Stomach (tissue), 8 donors: ENCODE measurements at regions not wholly inside any gene's neighbourhood (a gene's known extent, or its start where the extent isn't known, plus 50 kb on each side); places are given as distances from the start of the nearest gene placed in this dataset.
A peak's percentile ranks its signal among the peaks of the same experiment; 100 is the strongest.
"Not testable (repeated sequence)": the region's sequence is repeated elsewhere in the genome, so short reads cannot be mapped to it uniquely, and the experiment has no call there.

Source experiments
- DNase-seq, 2 donors: peaks; one replicate each; pipeline versions ENCODE4 v3.0.0 to v3.0.0-alpha.2; 2013 to 2019
- H3K27ac ChIP-seq, 5 donors: fragments of 200-600 bp in 4 of 5; sonication (generic) in 4 of 5; one replicate each; pipeline ENCODE4 v1.5.1; 2013 to 2019; ENCODE audit warnings: mild to moderate bottlenecking in 1 of 5, moderate library complexity in 1 of 5
- H3K27me3 ChIP-seq, 3 donors: fragments of 200-600 bp; sonication (generic); one replicate each; pipeline ENCODE4 v1.5.1; 2017 to 2019; ENCODE audit warnings: mixed run types in 1 of 3
- H3K36me3 ChIP-seq, 4 donors: fragments of 200-600 bp; sonication (generic); 1 replicate in 3 of 4; 2 replicates in 1 of 4; pipeline ENCODE4 v1.5.1; 2016 to 2019
- H3K4me1 ChIP-seq, 4 donors: fragments of 200-600 bp; sonication (generic); one replicate each; pipeline ENCODE4 v1.5.1; 2016 to 2019
- H3K4me3 ChIP-seq, 4 donors: fragments of 200-600 bp; sonication (generic) in 3 of 4; one replicate each; pipeline ENCODE4 v1.5.1; 2016 to 2019; ENCODE audit warnings: mild to moderate bottlenecking in 1 of 4
- H3K9me3 ChIP-seq, 4 donors: fragments of 200-600 bp; sonication (generic); one replicate each; pipeline ENCODE4 v1.5.1; 2016 to 2019
- EP300 ChIP-seq: sonication (generic); formaldehyde crosslinking; IDR thresholded peaks from one replicate; pipeline ENCODE4 v1.6.1; 2017; ENCODE audit warnings: antibody characterized with exemption
- POLR2A ChIP-seq, 4 donors: fragments of 450-650 bp; IDR thresholded peaks; one replicate each; pipeline ENCODE4 v1.6.1; 2016; ENCODE audit warnings: antibody characterized with exemption in 4 of 4, control low read depth in 2 of 4, mild to moderate bottlenecking in 1 of 4, moderate library complexity in 1 of 4
- POLR2AphosphoS5 ChIP-seq, 3 donors: sonication (generic); formaldehyde crosslinking; IDR thresholded peaks; one replicate each; pipeline ENCODE4 v1.6.1; 2016; ENCODE audit warnings: antibody characterized with exemption in 3 of 3
- WGBS, 5 donors: extraction: QIAGEN DNeasy Blood & Tissue Kit in 3 of 5; methylation state at CpG; one replicate each; pipeline versions ENCODE4 v1.1.5 to v1.1.7; 2013 to 2018; 5-methylcytosine and 5-hydroxymethylcytosine counted together
- intact Hi-C: fragments of 100-400 bp; cut with DNase I; formaldehyde crosslinking; loops from one replicate; pipeline ENCODE4 v1.15.1; 2023; ENCODE audit warnings: low total_unique reads
- TF ChIP-seq, protein P1 (sequence below), 7 experiments: fragments of 450-650 bp in 4 of 7; fragments of 200-600 bp in 3 of 7; sonication (generic) in 3 of 7; IDR thresholded peaks; one replicate each; pipeline ENCODE4 v1.5.1; 2016 to 2019; ENCODE audit warnings: antibody characterized with exemption in 7 of 7, control low read depth in 2 of 7, mild to moderate bottlenecking in 1 of 7
- donor health status: healthy with polysubstance abuse.
- donor health status: Bipolar disorder and iron deficiency.
- donor health status: healthy.

DNA sequence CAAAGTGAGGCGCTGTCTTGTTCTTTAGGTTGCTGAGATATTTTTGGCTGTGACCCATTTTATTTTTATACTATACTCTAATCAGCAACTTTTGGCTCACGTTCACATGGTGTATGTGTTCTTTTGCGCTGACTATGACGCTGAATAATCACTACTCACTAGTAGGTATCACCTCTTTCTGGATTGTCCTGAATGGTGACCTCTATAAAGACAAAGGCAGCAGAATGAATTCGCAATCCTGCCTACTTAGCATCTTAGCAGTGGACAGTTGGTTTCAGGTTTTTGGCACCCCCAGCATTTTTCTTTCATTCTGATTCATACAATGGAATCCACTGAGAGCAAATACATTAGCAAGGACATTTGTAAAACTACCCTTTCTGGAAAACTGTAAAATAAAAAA lies 351.3 kb downstream of the JRKL start:
- 78 to 83% (median 81%) methylated on average over 5 of the region's 5 CpGs for WGBS, 5 donors
- Histone ChIP-seq H3K36me3 (no peaks in the 10 kb centered on the region), H3K4me1 (no peaks in the 10 kb centered on the region), H3K27me3 (no peaks in the 10 kb centered on the region), H3K9me3 (no peaks in the 10 kb centered on the region), H3K27ac (no peak overlapping the region), H3K4me3 (no peak overlapping the region)
- no peak for DNase-seq
- TF ChIP-seq POLR2A (IDR thresholded peaks at IDR 0.05) (no peak), POLR2AphosphoS5 (IDR thresholded peaks at IDR 0.05) (no peak), EP300 (no peak)
- TF ChIP-seq, protein P1, sequence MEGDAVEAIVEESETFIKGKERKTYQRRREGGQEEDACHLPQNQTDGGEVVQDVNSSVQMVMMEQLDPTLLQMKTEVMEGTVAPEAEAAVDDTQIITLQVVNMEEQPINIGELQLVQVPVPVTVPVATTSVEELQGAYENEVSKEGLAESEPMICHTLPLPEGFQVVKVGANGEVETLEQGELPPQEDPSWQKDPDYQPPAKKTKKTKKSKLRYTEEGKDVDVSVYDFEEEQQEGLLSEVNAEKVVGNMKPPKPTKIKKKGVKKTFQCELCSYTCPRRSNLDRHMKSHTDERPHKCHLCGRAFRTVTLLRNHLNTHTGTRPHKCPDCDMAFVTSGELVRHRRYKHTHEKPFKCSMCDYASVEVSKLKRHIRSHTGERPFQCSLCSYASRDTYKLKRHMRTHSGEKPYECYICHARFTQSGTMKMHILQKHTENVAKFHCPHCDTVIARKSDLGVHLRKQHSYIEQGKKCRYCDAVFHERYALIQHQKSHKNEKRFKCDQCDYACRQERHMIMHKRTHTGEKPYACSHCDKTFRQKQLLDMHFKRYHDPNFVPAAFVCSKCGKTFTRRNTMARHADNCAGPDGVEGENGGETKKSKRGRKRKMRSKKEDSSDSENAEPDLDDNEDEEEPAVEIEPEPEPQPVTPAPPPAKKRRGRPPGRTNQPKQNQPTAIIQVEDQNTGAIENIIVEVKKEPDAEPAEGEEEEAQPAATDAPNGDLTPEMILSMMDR (IDR thresholded peaks at IDR 0.05): no peak
- intact Hi-C loops: no loop called here

GRCh38 chr11:96744697-96745096 lies 354.9 kb downstream of the JRKL start:
- no peaks in the 10 kb centered on the region for H3K9me3 ChIP-seq

GRCh38 chr11:96748639-96749370 lies 359.0 kb downstream of the JRKL start:
- Histone ChIP-seq H3K27ac (no peak overlapping the region), H3K4me3 (no peak overlapping the region), H3K36me3 (no peaks in the 10 kb centered on the region), H3K4me1 (no peaks in the 10 kb centered on the region), H3K27me3 (no peaks in the 10 kb centered on the region), H3K9me3 (no peaks in the 10 kb centered on the region)
- 60 to 75% (median 66%) methylated on average over 2 of the region's 2 CpGs for WGBS, 5 donors
- TF ChIP-seq POLR2AphosphoS5 (IDR thresholded peaks at IDR 0.05) (no peak), POLR2A (IDR thresholded peaks at IDR 0.05) (no peak), EP300 (no peak)
- TF ChIP-seq, protein P1 (IDR thresholded peaks at IDR 0.05): no peak
- intact Hi-C loops: no loop called here
- peak in 1 of 2 donors; percentile 5 for DNase-seq

More at GRCh38 chr11:96744697-96745096, 354.9 kb downstream of the JRKL start:
- Histone ChIP-seq H3K27ac (no peak overlapping the region), H3K4me3 (no peak overlapping the region), H3K4me1 (no peaks in the 10 kb centered on the region), H3K36me3 (no peaks in the 10 kb centered on the region), H3K27me3 (no peaks in the 10 kb centered on the region)
- no peak for DNase-seq
- 0 to 76% (median 46%) methylated on average over 1 of the region's 1 CpG for WGBS, 5 donors
- TF ChIP-seq POLR2AphosphoS5 (IDR thresholded peaks at IDR 0.05) (no peak), EP300 (no peak), POLR2A (IDR thresholded peaks at IDR 0.05) (no peak)
- TF ChIP-seq, protein P1 (IDR thresholded peaks at IDR 0.05): no peak
- intact Hi-C loops: no loop called here

- H3K4me1 ChIP-seq, H3K4me3 ChIP-seq, H3K27me3 ChIP-seq, DNase-seq, H3K9me3 ChIP-seq, H3K27ac ChIP-seq, H3K36me3 ChIP-seq, intact Hi-C loops: not testable (repeated sequence)
- 82 to 96% (median 88%) methylated on average over 2 of the region's 2 CpGs for WGBS, 5 donors
These were observed 362.0 kb downstream of the JRKL start for GRCh38 chr11:96751807-96752206.

DNA sequence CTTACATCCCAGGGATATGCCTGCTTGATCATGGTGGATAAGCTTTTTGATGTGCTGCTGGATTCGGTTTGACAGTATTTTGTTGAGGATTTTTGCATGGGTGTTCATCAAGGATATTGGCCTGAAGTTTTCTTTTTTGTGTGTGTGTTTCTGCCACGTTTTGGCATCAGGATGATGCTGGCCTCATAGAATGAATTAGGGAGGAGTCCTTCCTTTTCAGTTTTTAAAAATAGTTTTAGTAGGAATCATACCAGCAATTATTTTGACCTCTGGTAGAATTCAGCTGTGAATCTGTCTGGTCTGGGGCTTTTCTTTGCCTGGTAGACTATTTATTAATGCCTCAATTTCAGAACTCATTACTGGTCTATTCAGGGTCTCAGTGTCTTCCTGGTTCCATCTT lies 362.4 kb downstream of the JRKL start:
- H3K9me3 ChIP-seq: no peaks in the 10 kb centered on the region
- no peak for DNase-seq
- TF ChIP-seq POLR2AphosphoS5 (IDR thresholded peaks at IDR 0.05): no peak
- H3K36me3 ChIP-seq: no peaks in the 10 kb centered on the region
- no peak overlapping the region for H3K4me3 ChIP-seq
- no peaks in the 10 kb centered on the region for H3K27me3 ChIP-seq
- intact Hi-C loops: no loop called here
- H3K4me1 ChIP-seq: no peaks in the 10 kb centered on the region
- WGBS, 5 donors: 49 to 62% (median 55%) methylated on average over 2 of the region's 2 CpGs
- H3K27ac ChIP-seq: no peak overlapping the region
